ENCODE measurements at regions not wholly inside any gene's neighbourhood (a gene's known extent, or its start where the extent isn't known, plus 50 kb on each side); places are given as distances from the start of the nearest gene placed in this dataset.

- TF ChIP-seq GTF2F1 (IDR thresholded peaks at IDR 0.05; ENCODE audit: borderline replicate concordance, low read depth, low read length), result no peak
- TF ChIP-seq BACH1 (IDR thresholded peaks at IDR 0.05; ENCODE audit: low read length), result no peak
- no peak for TF ChIP-seq ATF2 (IDR thresholded peaks at IDR 0.05; ENCODE audit: low read length)
- no peak for TF ChIP-seq HDAC2 (IDR thresholded peaks at IDR 0.05; ENCODE audit: borderline replicate concordance in 1 of 2, low read depth in 2 of 2, low read length in 2 of 2)
- TF ChIP-seq, protein P1, sequence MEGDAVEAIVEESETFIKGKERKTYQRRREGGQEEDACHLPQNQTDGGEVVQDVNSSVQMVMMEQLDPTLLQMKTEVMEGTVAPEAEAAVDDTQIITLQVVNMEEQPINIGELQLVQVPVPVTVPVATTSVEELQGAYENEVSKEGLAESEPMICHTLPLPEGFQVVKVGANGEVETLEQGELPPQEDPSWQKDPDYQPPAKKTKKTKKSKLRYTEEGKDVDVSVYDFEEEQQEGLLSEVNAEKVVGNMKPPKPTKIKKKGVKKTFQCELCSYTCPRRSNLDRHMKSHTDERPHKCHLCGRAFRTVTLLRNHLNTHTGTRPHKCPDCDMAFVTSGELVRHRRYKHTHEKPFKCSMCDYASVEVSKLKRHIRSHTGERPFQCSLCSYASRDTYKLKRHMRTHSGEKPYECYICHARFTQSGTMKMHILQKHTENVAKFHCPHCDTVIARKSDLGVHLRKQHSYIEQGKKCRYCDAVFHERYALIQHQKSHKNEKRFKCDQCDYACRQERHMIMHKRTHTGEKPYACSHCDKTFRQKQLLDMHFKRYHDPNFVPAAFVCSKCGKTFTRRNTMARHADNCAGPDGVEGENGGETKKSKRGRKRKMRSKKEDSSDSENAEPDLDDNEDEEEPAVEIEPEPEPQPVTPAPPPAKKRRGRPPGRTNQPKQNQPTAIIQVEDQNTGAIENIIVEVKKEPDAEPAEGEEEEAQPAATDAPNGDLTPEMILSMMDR (IDR thresholded peaks at IDR 0.05; ENCODE audit: control extremely low read depth in 1 of 3, insufficient read depth in 1 of 3, low read depth in 1 of 3, low read length in 3 of 3), result no peak
- TF ChIP-seq RFX5 (IDR thresholded peaks at IDR 0.05; ENCODE audit: borderline replicate concordance, low read depth, low read length), result no peak
- no peak for TF ChIP-seq KDM1A (IDR thresholded peaks at IDR 0.05; ENCODE audit: borderline replicate concordance, low read length)
- no peak for TF ChIP-seq POLR2A (IDR thresholded peaks at IDR 0.05; ENCODE audit: control extremely low read depth in 1 of 2, low read depth in 2 of 2, low read length in 2 of 2)
- TF ChIP-seq ZNF274 (IDR thresholded peaks at IDR 0.05; ENCODE audit: borderline replicate concordance, extremely low read depth, low read length), result no peak
- no peak for TF ChIP-seq RNF2 (IDR thresholded peaks at IDR 0.05; ENCODE audit: borderline replicate concordance, low read depth, low read length, missing control alignments, poor library complexity, severe bottlenecking)
- no peak for TF ChIP-seq RAD21 (IDR thresholded peaks at IDR 0.05 in 1 of 2, conservative IDR thresholded peaks at IDR 0.05 in 1 of 2; ENCODE audit: low read depth in 2 of 2, low read length in 2 of 2)
- TF ChIP-seq ASH2L (IDR thresholded peaks at IDR 0.05; ENCODE audit: low read length), result no peak
Measured at GRCh38 chr3:95424279-95424678, 1361.4 kb downstream of the NSUN3 start.

Measured in H1 (cell line).